HG03354 (cell line): ENCODE measurements at regions not wholly inside any gene's neighbourhood (a gene's known extent, or its start where the extent isn't known, plus 50 kb on each side); places are given as distances from the start of the nearest gene placed in this dataset.
"Not testable (repeated sequence)": the region's sequence is repeated elsewhere in the genome, so short reads cannot be mapped to it uniquely, and the experiment has no call there.

Source experiments
- ATAC-seq: cut with Tn5 transposase; IDR thresholded peaks from one replicate; pipeline ENCODE4 v1.9.1; 2021; ENCODE audit warnings: mild to moderate bottlenecking; ENCODE audit not compliant: unreplicated experiment, poor library complexity, severe bottlenecking

- ATAC-seq = no peak
These were observed 202.6 kb upstream of the SOX21 start for GRCh38 chr13:94914895-94915294.

GRCh38 chr13:94906605-94907004 lies 194.3 kb upstream of the SOX21 start:
- ATAC-seq = no peak

GRCh38 chr13:94902722-94903407 lies 190.5 kb upstream of the SOX21 start:
- ATAC-seq = no peak

- ATAC-seq = no peak
These were observed 188.7 kb upstream of the SOX21 start for GRCh38 chr13:94901070-94901469.

GRCh38 chr13:94896719-94897317 lies 184.5 kb upstream of the SOX21 start:
- no peak for ATAC-seq

- no peak for ATAC-seq
These were observed 183.9 kb upstream of the SOX21 start for GRCh38 chr13:94896238-94896637.

GRCh38 chr13:94886191-94886590 lies 173.8 kb upstream of the SOX21 start:
- ATAC-seq = no peak

GRCh38 chr13:94880463-94880862 lies 168.1 kb upstream of the SOX21 start:
- no peak for ATAC-seq

GRCh38 chr13:94878602-94879165 lies 166.3 kb upstream of the SOX21 start:
- no peak for ATAC-seq

GRCh38 chr13:94864474-94864873 lies 152.1 kb upstream of the SOX21 start:
- no peak for ATAC-seq

GRCh38 chr13:94860981-94861407 lies 148.6 kb upstream of the SOX21 start:
- peak; percentile 75 for ATAC-seq

GRCh38 chr13:94859811-94860210 lies 147.5 kb upstream of the SOX21 start:
- ATAC-seq = no peak

GRCh38 chr13:94859278-94859691 lies 146.9 kb upstream of the SOX21 start:
- no peak for ATAC-seq

- ATAC-seq = no peak
These were observed 146.5 kb upstream of the SOX21 start for GRCh38 chr13:94858856-94859255.

- ATAC-seq = no peak
These were observed 142.3 kb upstream of the SOX21 start for GRCh38 chr13:94854688-94855087.

GRCh38 chr13:94851576-94851975 lies 139.2 kb upstream of the SOX21 start:
- no peak for ATAC-seq

- ATAC-seq = no peak
These were observed 136.9 kb upstream of the SOX21 start for GRCh38 chr13:94849254-94849653.

- no peak for ATAC-seq
These were observed 130.6 kb upstream of the SOX21 start for GRCh38 chr13:94842901-94843300.

- ATAC-seq = not testable (repeated sequence)
These were observed 124.7 kb upstream of the SOX21 start for GRCh38 chr13:94837056-94837455.

- no peak for ATAC-seq
These were observed 117.6 kb upstream of the SOX21 start for GRCh38 chr13:94829837-94830365.
